ENCODE measurements at regions not wholly inside any gene's neighbourhood (a gene's known extent, or its start where the extent isn't known, plus 50 kb on each side); places are given as distances from the start of the nearest gene placed in this dataset.
"Not testable (repeated sequence)": the region's sequence is repeated elsewhere in the genome, so short reads cannot be mapped to it uniquely, and the experiment has no call there.

GRCh38 chr5:99034336-99034735 lies 105.5 kb upstream of the CHD1 start:
- DNase-seq (ENCODE audit: extremely low read depth, low read depth), result no peak

GRCh38 chr5:99033014-99033900 lies 104.5 kb upstream of the CHD1 start:
- no peak for DNase-seq (ENCODE audit: extremely low read depth, low read depth)

GRCh38 chr5:99032234-99033013 lies 103.6 kb upstream of the CHD1 start:
- peak; percentile 76 for DNase-seq (ENCODE audit: extremely low read depth, low read depth)

GRCh38 chr5:99030906-99031440 lies 102.2 kb upstream of the CHD1 start:
- no peak for DNase-seq (ENCODE audit: extremely low read depth, low read depth)

GRCh38 chr5:99029172-99029571 lies 100.4 kb upstream of the CHD1 start:
- DNase-seq (ENCODE audit: extremely low read depth, low read depth), result no peak

- DNase-seq (ENCODE audit: extremely low read depth, low read depth), result not testable (repeated sequence)
Measured at GRCh38 chr5:99028170-99028569, 99.4 kb upstream of the CHD1 start.

- DNase-seq (ENCODE audit: extremely low read depth, low read depth), result no peak
Measured at GRCh38 chr5:99025298-99026045, 96.7 kb upstream of the CHD1 start.

- no peak for DNase-seq (ENCODE audit: extremely low read depth, low read depth)
Measured at GRCh38 chr5:99023330-99023729, 94.5 kb upstream of the CHD1 start.

GRCh38 chr5:99022250-99022649 lies 93.4 kb upstream of the CHD1 start:
- no peak for DNase-seq (ENCODE audit: extremely low read depth, low read depth)

- DNase-seq (ENCODE audit: extremely low read depth, low read depth), result no peak
Measured at GRCh38 chr5:99020698-99021048, 91.9 kb upstream of the CHD1 start.

- peak; percentile 38 for DNase-seq (ENCODE audit: extremely low read depth, low read depth)
Measured at GRCh38 chr5:99019812-99020697, 91.2 kb upstream of the CHD1 start.

GRCh38 chr5:99019254-99019653 lies 90.4 kb upstream of the CHD1 start:
- no peak for DNase-seq (ENCODE audit: extremely low read depth, low read depth)

GRCh38 chr5:99010294-99010693 lies 81.5 kb upstream of the CHD1 start:
- no peak for DNase-seq (ENCODE audit: extremely low read depth, low read depth)

GRCh38 chr5:99008009-99008408 lies 79.2 kb upstream of the CHD1 start:
- not testable (repeated sequence) for DNase-seq (ENCODE audit: extremely low read depth, low read depth)

GRCh38 chr5:99005506-99005905 lies 76.7 kb upstream of the CHD1 start:
- DNase-seq (ENCODE audit: extremely low read depth, low read depth), result no peak

- DNase-seq (ENCODE audit: extremely low read depth, low read depth), result no peak
Measured at GRCh38 chr5:99004960-99005359, 76.2 kb upstream of the CHD1 start.

GRCh38 chr5:99000876-99001275 lies 72.1 kb upstream of the CHD1 start:
- no peak for DNase-seq (ENCODE audit: extremely low read depth, low read depth)

- no peak for DNase-seq (ENCODE audit: extremely low read depth, low read depth)
Measured at GRCh38 chr5:99000221-99000620, 71.4 kb upstream of the CHD1 start.

GRCh38 chr5:98999631-99000030 lies 70.8 kb upstream of the CHD1 start:
- DNase-seq (ENCODE audit: extremely low read depth, low read depth), result no peak

- no peak for DNase-seq (ENCODE audit: extremely low read depth, low read depth)
Measured at GRCh38 chr5:98997000-98997399, 68.2 kb upstream of the CHD1 start.

Measured in NCI-H460 (cell line).